ENCODE measurements at regions not wholly inside any gene's neighbourhood (a gene's known extent, or its start where the extent isn't known, plus 50 kb on each side); places are given as distances from the start of the nearest gene placed in this dataset.

DNA sequence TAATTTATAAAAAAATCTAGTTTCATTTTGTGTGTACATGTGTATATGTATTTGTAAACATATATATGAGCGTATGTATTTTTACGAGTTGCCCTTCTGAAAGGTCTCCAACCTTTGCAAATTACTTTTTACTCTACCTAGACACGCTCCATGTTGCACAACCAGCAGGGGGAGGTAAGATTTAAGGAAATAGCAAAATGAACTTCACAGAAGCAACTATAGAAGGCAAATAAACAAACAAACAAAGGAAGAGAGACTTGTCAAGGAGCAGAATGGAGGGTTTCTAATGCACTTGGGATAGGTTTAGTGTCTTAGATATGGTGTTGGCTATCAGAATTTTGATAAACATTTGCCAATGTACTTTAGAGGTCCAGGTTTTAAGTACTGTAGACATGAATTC is 820.5 kb upstream of the POU3F3 start (continued):
- TF ChIP-seq, protein P1, sequence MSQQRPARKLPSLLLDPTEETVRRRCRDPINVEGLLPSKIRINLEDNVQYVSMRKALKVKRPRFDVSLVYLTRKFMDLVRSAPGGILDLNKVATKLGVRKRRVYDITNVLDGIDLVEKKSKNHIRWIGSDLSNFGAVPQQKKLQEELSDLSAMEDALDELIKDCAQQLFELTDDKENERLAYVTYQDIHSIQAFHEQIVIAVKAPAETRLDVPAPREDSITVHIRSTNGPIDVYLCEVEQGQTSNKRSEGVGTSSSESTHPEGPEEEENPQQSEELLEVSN (IDR thresholded peaks at IDR 0.05), result no peak
- TF ChIP-seq CHD1 (IDR thresholded peaks at IDR 0.05; ENCODE audit: low read depth, low read length), result no peak
- TF ChIP-seq, protein P2, sequence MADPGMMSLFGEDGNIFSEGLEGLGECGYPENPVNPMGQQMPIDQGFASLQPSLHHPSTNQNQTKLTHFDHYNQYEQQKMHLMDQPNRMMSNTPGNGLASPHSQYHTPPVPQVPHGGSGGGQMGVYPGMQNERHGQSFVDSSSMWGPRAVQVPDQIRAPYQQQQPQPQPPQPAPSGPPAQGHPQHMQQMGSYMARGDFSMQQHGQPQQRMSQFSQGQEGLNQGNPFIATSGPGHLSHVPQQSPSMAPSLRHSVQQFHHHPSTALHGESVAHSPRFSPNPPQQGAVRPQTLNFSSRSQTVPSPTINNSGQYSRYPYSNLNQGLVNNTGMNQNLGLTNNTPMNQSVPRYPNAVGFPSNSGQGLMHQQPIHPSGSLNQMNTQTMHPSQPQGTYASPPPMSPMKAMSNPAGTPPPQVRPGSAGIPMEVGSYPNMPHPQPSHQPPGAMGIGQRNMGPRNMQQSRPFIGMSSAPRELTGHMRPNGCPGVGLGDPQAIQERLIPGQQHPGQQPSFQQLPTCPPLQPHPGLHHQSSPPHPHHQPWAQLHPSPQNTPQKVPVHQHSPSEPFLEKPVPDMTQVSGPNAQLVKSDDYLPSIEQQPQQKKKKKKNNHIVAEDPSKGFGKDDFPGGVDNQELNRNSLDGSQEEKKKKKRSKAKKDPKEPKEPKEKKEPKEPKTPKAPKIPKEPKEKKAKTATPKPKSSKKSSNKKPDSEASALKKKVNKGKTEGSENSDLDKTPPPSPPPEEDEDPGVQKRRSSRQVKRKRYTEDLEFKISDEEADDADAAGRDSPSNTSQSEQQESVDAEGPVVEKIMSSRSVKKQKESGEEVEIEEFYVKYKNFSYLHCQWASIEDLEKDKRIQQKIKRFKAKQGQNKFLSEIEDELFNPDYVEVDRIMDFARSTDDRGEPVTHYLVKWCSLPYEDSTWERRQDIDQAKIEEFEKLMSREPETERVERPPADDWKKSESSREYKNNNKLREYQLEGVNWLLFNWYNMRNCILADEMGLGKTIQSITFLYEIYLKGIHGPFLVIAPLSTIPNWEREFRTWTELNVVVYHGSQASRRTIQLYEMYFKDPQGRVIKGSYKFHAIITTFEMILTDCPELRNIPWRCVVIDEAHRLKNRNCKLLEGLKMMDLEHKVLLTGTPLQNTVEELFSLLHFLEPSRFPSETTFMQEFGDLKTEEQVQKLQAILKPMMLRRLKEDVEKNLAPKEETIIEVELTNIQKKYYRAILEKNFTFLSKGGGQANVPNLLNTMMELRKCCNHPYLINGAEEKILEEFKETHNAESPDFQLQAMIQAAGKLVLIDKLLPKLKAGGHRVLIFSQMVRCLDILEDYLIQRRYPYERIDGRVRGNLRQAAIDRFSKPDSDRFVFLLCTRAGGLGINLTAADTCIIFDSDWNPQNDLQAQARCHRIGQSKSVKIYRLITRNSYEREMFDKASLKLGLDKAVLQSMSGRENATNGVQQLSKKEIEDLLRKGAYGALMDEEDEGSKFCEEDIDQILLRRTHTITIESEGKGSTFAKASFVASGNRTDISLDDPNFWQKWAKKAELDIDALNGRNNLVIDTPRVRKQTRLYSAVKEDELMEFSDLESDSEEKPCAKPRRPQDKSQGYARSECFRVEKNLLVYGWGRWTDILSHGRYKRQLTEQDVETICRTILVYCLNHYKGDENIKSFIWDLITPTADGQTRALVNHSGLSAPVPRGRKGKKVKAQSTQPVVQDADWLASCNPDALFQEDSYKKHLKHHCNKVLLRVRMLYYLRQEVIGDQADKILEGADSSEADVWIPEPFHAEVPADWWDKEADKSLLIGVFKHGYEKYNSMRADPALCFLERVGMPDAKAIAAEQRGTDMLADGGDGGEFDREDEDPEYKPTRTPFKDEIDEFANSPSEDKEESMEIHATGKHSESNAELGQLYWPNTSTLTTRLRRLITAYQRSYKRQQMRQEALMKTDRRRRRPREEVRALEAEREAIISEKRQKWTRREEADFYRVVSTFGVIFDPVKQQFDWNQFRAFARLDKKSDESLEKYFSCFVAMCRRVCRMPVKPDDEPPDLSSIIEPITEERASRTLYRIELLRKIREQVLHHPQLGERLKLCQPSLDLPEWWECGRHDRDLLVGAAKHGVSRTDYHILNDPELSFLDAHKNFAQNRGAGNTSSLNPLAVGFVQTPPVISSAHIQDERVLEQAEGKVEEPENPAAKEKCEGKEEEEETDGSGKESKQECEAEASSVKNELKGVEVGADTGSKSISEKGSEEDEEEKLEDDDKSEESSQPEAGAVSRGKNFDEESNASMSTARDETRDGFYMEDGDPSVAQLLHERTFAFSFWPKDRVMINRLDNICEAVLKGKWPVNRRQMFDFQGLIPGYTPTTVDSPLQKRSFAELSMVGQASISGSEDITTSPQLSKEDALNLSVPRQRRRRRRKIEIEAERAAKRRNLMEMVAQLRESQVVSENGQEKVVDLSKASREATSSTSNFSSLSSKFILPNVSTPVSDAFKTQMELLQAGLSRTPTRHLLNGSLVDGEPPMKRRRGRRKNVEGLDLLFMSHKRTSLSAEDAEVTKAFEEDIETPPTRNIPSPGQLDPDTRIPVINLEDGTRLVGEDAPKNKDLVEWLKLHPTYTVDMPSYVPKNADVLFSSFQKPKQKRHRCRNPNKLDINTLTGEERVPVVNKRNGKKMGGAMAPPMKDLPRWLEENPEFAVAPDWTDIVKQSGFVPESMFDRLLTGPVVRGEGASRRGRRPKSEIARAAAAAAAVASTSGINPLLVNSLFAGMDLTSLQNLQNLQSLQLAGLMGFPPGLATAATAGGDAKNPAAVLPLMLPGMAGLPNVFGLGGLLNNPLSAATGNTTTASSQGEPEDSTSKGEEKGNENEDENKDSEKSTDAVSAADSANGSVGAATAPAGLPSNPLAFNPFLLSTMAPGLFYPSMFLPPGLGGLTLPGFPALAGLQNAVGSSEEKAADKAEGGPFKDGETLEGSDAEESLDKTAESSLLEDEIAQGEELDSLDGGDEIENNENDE (IDR thresholded peaks at IDR 0.05; ENCODE audit: insufficient replicate concordance, low read length), result no peak

All from H1 (cell line).